ENCODE measurements at regions not wholly inside any gene's neighbourhood (a gene's known extent, or its start where the extent isn't known, plus 50 kb on each side); places are given as distances from the start of the nearest gene placed in this dataset.
A peak's percentile ranks its signal among the peaks of the same experiment; 100 is the strongest.
"Not testable (repeated sequence)": the region's sequence is repeated elsewhere in the genome, so short reads cannot be mapped to it uniquely, and the experiment has no call there.

DNA sequence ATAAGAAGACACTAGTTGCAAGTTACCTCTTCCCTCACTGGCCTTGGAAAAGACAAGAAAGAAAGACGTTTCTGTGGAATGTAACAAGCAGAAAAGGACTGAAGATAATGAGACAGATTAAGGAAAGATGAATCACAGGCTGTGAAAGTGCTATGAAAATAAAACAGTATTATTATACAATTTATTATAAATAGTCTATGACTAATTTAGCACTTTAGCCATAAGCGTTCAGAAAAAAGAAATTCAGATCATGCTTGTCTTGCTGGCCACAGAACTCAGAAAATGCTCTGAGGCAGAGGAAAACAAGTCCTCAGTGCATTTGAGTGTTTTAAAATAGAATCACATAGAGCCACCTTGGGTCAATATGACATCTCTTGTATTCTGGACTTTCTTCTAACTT, 174.8 kb upstream of the NBPF9 start:
- DNase-seq (ENCODE audit: low read depth) = not testable (repeated sequence)

DNA sequence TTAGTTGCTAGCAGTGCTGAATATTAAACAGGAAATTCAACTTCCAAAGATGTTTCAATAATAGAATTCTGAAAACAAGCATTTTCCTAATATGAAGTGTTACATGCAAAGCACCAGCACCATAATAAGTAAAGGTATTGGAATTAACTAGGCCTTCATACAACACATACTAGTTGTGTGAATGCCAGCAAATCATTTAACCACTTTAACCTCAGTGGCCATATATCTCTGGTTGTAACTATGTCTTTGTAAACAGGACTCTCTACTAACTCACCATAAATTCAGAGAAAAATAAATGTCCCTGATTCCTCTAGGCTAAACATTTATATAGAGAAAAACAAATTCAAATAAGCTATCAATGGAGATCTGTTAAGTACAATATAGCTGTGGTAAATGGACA, 175.7 kb upstream of the NBPF9 start:
- not testable (repeated sequence) for DNase-seq (ENCODE audit: low read depth)

GRCh38 chr1:149279512-149279911, 176.2 kb upstream of the NBPF9 start:
- DNase-seq (ENCODE audit: low read depth) = not testable (repeated sequence)

DNA sequence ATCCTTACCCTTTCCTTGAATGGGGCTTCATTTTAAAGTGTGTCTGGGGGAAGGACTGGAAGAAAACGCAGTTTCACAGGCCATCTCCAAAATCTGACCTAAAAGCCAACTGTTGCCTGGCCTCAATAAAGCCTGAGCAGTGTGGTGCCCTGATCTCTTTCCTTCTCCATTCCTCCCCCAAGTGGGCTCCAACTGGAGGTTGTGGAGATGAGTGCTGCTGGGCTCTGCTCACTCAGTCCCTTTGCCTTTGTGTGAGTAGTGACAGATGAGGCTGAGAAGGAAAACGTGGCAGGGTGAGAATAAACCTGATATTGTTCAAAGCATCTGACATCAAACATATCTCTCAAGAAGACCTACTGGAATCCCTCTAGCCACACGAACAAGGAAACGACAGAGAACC, 181.4 kb upstream of the NBPF9 start:
- not testable (repeated sequence) for DNase-seq (ENCODE audit: low read depth)

DNA sequence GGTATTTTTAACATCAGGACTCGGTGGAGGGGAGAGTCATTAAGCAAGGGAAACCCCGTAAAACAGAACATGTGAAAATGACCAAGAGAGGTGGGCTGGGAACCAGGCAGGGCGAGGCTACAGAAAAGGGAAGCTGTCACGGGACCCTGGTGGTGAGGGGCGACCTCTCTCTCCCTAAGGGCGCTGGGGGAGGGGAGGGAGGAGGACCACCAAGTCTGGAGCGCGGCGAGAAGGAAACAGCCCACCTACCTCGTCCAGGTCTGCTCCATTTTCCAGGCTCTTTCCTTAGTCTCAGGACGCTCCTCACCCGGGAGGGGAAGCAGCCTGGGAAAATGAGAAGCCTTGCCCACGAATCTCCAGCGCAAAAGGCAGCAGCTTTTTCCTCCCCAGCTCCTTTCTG, 181.9 kb upstream of the NBPF9 start:
- DNase-seq (ENCODE audit: low read depth) = not testable (repeated sequence)

GRCh38 chr1:149285638-149286037, 182.3 kb upstream of the NBPF9 start:
- peak; percentile 8 for DNase-seq (ENCODE audit: low read depth)

DNA sequence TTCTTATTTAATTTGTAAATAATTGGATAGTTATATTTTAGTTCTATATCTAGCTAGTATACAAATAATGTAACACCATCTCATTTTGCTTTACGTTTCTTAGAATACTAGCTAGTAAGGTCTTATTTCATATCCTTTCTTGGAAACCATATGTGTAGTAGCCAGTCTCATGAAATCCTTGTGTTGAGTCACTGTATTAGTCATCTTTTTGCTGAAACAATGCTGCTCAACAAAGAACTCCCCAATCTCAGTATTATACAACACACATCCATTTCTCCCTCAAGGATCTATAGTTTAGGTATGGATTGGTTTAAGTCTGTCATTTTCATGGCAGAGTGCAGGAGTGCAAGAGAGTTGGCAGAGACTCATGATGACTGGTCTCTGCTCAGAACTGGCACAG, 185.2 kb upstream of the NBPF9 start:
- DNase-seq (ENCODE audit: low read depth) = not testable (repeated sequence)

- DNase-seq (ENCODE audit: low read depth) = not testable (repeated sequence)
These were observed 174.2 kb upstream of the NBPF19 start for GRCh38 chr1:149300478-149301218.

GRCh38 chr1:149301282-149301681, 173.6 kb upstream of the NBPF19 start:
- DNase-seq (ENCODE audit: low read depth) = not testable (repeated sequence)

GRCh38 chr1:149304796-149305195, 170.0 kb upstream of the NBPF19 start:
- DNase-seq (ENCODE audit: low read depth) = not testable (repeated sequence)

DNA sequence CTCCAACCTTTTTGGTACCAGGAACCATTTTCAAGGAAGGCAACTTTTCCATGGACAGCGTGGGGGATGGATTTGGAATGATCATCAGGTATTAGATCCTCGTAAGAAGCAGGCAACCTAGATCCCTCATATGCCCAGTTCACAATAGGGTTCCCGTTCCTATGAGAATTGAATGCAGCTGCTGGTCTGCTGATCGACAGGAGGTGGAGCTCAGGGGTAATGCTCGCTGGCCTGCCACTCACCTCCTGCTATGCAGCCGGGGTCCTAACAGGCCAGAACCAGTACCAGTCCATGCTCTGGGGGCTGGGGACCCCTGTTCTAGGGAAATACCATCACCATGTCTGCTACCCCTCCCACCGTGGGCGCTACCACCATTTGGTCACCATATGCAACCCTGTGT, 167.2 kb upstream of the NBPF19 start:
- DNase-seq (ENCODE audit: low read depth) = not testable (repeated sequence)

GRCh38 chr1:149314921-149315320, 159.9 kb upstream of the NBPF19 start:
- DNase-seq (ENCODE audit: low read depth) = not testable (repeated sequence)

- not testable (repeated sequence) for DNase-seq (ENCODE audit: low read depth)
These were observed 153.7 kb upstream of the NBPF19 start for GRCh38 chr1:149320971-149321731.

DNA sequence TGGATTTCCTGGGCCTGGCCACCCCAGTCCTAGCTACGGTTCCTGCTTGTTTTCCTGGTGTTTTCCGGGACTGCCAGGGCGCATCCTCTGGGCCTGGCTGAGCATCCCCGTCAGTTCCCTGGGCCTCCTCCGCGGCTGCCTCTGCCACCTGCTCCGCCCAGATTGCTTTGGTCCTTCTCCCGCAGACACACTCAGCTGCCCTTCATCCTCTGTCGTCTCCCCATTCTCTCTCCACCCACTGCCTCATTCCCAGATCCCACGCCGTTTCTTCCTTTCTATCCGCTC, 153.2 kb upstream of the NBPF19 start:
- DNase-seq (ENCODE audit: low read depth) = not testable (repeated sequence)

DNA sequence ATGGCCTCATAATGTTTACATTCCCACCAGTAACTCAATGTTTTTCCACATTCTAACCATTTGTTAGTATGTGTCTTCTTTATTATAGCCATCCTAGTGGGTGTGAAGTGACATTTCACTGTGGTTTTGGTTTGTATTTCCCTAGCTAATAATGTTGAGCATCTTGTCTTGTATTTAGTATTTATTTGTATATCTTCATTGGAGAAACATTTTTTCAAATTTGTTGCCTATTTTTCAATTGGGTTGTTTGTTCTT, 144.8 kb upstream of the NBPF19 start:
- DNase-seq (ENCODE audit: low read depth) = not testable (repeated sequence)

GRCh38 chr1:149336082-149336481, 138.8 kb upstream of the NBPF19 start:
- not testable (repeated sequence) for DNase-seq (ENCODE audit: low read depth)

GRCh38 chr1:149338221-149338691, 136.6 kb upstream of the NBPF19 start:
- DNase-seq (ENCODE audit: low read depth) = not testable (repeated sequence)

GRCh38 chr1:149338698-149339097, 136.1 kb upstream of the NBPF19 start:
- DNase-seq (ENCODE audit: low read depth) = not testable (repeated sequence)

GRCh38 chr1:149349448-149349847, 125.4 kb upstream of the NBPF19 start:
- DNase-seq (ENCODE audit: low read depth) = not testable (repeated sequence)

DNA sequence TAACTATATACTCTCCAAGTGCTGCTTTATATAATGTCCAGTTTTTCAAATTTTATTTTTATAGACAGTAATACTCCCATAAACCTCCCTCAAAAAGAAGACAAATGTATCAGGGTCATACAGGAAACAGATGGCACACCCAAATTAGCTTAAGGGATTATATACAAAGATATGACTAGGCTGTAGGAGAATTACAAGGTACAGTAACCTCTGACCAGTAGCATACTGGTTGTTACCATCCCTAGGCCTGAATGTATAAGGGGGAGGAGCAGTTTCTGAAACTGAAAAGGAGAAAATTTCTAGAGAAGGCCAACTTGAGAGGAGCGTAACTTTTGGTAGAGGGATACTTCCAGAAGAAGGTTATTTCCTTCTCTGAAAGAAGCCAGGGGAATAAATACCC, 122.6 kb upstream of the NBPF19 start:
- DNase-seq (ENCODE audit: low read depth) = not testable (repeated sequence)

- not testable (repeated sequence) for DNase-seq (ENCODE audit: low read depth)
These were observed 120.3 kb upstream of the NBPF19 start for GRCh38 chr1:149354579-149354978.

GRCh38 chr1:149355748-149356147, 119.1 kb upstream of the NBPF19 start:
- DNase-seq (ENCODE audit: low read depth) = not testable (repeated sequence)

- not testable (repeated sequence) for DNase-seq (ENCODE audit: low read depth)
These were observed 118.7 kb upstream of the NBPF19 start for GRCh38 chr1:149356152-149356551.
